PC-9 (cell line): ENCODE measurements at regions not wholly inside any gene's neighbourhood (a gene's known extent, or its start where the extent isn't known, plus 50 kb on each side); places are given as distances from the start of the nearest gene placed in this dataset.

ENCODE experiments used
- BruUV-seq: library from RNA; stranded (reverse); fragments of 400-500 nt; replicated peaks from 2 replicates; lab custom pipeline; 2021; lab: Mats Ljungman, UMichigan
- CTCF ChIA-PET: fragments of 300-600 bp; sonication (Branson Sonifier 250); formaldehyde crosslinking; loops from one replicate; lab custom pipeline; 2022; ENCODE audit warnings: antibody characterized with exemption; lab: Charles Lee
- POLR2A ChIA-PET: fragments of 300-600 bp; sonication (Branson Sonifier 250); formaldehyde crosslinking; loops from one replicate; lab custom pipeline; 2022; ENCODE audit warnings: antibody characterized with exemption; ENCODE audit not compliant: unreplicated experiment; lab: Charles Lee
- DNase-seq, 2 experiments: peaks; one replicate each; pipeline versions ENCODE4 v3.0.0 to v3.0.0-alpha.2; 2015 to 2022; ENCODE audit warnings: mixed read lengths in 1 of 2
- H2AFZ ChIP-seq: fragments of 200-600 bp; sonication (generic); 2 replicates; pipeline ENCODE4 v1.8.1; 2017; ENCODE audit warnings: antibody characterized with exemption
- H3F3A ChIP-seq: fragments of 200-600 bp; sonication (generic); 2 replicates; pipeline ENCODE4 v1.8.1; 2017; ENCODE audit warnings: antibody characterized with exemption, mild to moderate bottlenecking, low read depth; ENCODE audit not compliant: insufficient read depth
- H3K27ac ChIP-seq: fragments of 200-600 bp; sonication (generic); 2 replicates; pipeline ENCODE4 v1.6.1; 2016; ENCODE audit warnings: mixed run types
- H3K27me3 ChIP-seq: fragments of 200-600 bp; sonication (generic); 2 replicates; pipeline ENCODE4 v1.6.1; 2016; ENCODE audit warnings: low read depth, mixed run types; ENCODE audit not compliant: insufficient read depth
- H3K36me3 ChIP-seq: fragments of 200-600 bp; sonication (generic); 2 replicates; pipeline ENCODE4 v1.6.1; 2016; ENCODE audit warnings: low read depth, mixed run types
- H3K4me1 ChIP-seq: fragments of 200-600 bp; sonication (generic); replicated peaks from 2 replicates; pipeline ENCODE4 v1.6.1; 2016; ENCODE audit warnings: mixed run types; ENCODE audit not compliant: insufficient read depth
- H3K4me2 ChIP-seq: fragments of 200-600 bp; sonication (generic); 2 replicates; pipeline ENCODE4 v1.6.1; 2017; ENCODE audit warnings: mixed run types
- H3K4me3 ChIP-seq: fragments of 200-600 bp; sonication (generic); 2 replicates; pipeline ENCODE4 v1.6.1; 2016; ENCODE audit warnings: mixed run types
- H3K79me2 ChIP-seq: fragments of 200-600 bp; sonication (generic); 2 replicates; pipeline ENCODE4 v1.6.1; 2017; ENCODE audit warnings: low read depth, mixed run types
- H3K9me2 ChIP-seq: fragments of 200-600 bp; sonication (generic); 2 replicates; pipeline ENCODE4 v1.8.1; 2017; ENCODE audit warnings: mild to moderate bottlenecking; ENCODE audit not compliant: insufficient read depth
- H3K9me3 ChIP-seq: fragments of 200-600 bp; sonication (generic); 2 replicates; pipeline ENCODE4 v1.8.1; 2016; ENCODE audit warnings: low read depth; ENCODE audit not compliant: insufficient read depth
- H4K20me1 ChIP-seq: fragments of 200-600 bp; sonication (generic); 2 replicates; pipeline ENCODE4 v1.8.1; 2017; ENCODE audit not compliant: insufficient read depth
- EZH2 ChIP-seq: fragments of 200-600 bp; sonication (generic); IDR thresholded peaks from 2 replicates; pipeline ENCODE4 v1.8.0; 2017; ENCODE audit warnings: antibody characterized with exemption, low read depth
- intact Hi-C: fragments of 100-400 bp; cut with micrococcal nuclease; formaldehyde crosslinking; loops from one replicate; pipeline ENCODE4 v1.10.0; 2022; ENCODE audit not compliant: unreplicated experiment
- TF ChIP-seq, protein P1 (sequence below): fragments of 200-600 bp; sonication (generic); conservative IDR thresholded peaks from 2 replicates; pipeline ENCODE4 v1.6.1; 2017; ENCODE audit warnings: mixed run types, antibody characterized with exemption, mild to moderate bottlenecking, moderate library complexity

DNA sequence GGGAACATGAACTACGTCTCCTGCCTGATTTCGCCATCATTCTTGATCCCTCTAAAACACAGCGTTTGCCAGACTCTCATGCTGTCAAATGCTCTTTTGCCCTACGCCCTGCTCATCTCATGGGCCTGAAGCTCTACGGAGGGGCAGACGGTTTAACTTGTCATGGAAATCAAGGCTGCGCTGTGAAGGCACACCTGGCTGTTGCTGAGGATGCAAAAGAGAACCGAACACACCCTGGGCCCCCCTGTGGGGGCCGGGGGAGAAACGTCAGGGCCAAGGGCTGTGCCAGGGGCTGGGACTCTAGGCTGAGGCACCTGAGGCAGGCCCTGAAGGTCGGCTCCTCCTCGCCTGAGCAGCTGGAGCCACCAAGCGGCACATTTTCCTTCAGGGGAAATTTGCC lies 957.2 kb downstream of the BRD1 start:
- peaks cover 98% of the 10 kb centered on the region for H3K27me3 ChIP-seq
- H3K36me3 ChIP-seq = no peaks in the 10 kb centered on the region
- no TSS peak for BruUV-seq
- no peaks in the 10 kb centered on the region for H3K9me3 ChIP-seq
- TF ChIP-seq, protein P1, sequence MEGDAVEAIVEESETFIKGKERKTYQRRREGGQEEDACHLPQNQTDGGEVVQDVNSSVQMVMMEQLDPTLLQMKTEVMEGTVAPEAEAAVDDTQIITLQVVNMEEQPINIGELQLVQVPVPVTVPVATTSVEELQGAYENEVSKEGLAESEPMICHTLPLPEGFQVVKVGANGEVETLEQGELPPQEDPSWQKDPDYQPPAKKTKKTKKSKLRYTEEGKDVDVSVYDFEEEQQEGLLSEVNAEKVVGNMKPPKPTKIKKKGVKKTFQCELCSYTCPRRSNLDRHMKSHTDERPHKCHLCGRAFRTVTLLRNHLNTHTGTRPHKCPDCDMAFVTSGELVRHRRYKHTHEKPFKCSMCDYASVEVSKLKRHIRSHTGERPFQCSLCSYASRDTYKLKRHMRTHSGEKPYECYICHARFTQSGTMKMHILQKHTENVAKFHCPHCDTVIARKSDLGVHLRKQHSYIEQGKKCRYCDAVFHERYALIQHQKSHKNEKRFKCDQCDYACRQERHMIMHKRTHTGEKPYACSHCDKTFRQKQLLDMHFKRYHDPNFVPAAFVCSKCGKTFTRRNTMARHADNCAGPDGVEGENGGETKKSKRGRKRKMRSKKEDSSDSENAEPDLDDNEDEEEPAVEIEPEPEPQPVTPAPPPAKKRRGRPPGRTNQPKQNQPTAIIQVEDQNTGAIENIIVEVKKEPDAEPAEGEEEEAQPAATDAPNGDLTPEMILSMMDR = no peak
- no peak for TF ChIP-seq EZH2
- no peak overlapping the region for H3K4me3 ChIP-seq
- DNase-seq = no peak
- POLR2A ChIA-PET = no interaction called here
- H3K79me2 ChIP-seq = no peaks in the 10 kb centered on the region
- CTCF ChIA-PET = no interaction called here
- no peaks in the 10 kb centered on the region for H3K9me2 ChIP-seq
- no peak overlapping the region for H3K27ac ChIP-seq
- H2AFZ ChIP-seq = no peak overlapping the region
- no peak overlapping the region for H3K4me2 ChIP-seq
- intact Hi-C loops = no loop called here
- no peaks in the 10 kb centered on the region for H3F3A ChIP-seq
- H4K20me1 ChIP-seq = 0 out of 2 replicates have a peak, but pooled peaks cover 4% of the 10 kb centered on the region
- H3K4me1 ChIP-seq = no peaks in the 10 kb centered on the region

DNA sequence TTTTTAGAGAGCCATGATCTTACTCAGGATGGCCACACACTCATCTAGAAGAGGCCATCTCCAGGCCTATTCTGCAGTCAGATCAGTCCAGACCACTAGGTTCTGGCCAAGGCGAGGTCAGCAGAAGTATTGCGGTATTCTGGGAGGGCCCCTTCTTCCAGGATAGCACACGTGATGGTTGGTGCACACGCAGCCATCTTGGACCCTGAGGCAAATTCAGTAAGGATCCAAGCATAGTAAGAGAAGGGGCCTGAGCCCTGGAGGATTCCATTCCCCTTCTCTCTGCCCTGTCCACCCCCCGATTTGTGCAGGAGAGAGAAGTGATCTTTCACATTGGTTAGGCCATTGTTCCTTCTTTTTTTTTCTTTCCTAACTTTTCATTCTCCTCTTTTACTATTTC lies 957.9 kb downstream of the BRD1 start:
- Histone ChIP-seq H3K4me2 (no peak overlapping the region), H3K4me3 (no peak overlapping the region), H2AFZ (no peak overlapping the region), H3K9me2 (no peaks in the 10 kb centered on the region), H3K27me3 (peaks cover 98% of the 10 kb centered on the region), H3F3A (no peaks in the 10 kb centered on the region), H3K36me3 (no peaks in the 10 kb centered on the region), H3K79me2 (no peaks in the 10 kb centered on the region), H3K4me1 (no peaks in the 10 kb centered on the region), H3K27ac (no peak overlapping the region), H4K20me1 (0 out of 2 replicates have a peak, but pooled peaks cover 4% of the 10 kb centered on the region), H3K9me3 (no peaks in the 10 kb centered on the region)
- CTCF ChIA-PET = no interaction called here
- DNase-seq = no peak
- TF ChIP-seq EZH2 = no peak
- TF ChIP-seq, protein P1 = no peak
- intact Hi-C loops = no loop called here
- BruUV-seq = no TSS peak
- POLR2A ChIA-PET = no interaction called here

- no peaks in the 10 kb centered on the region for H3F3A ChIP-seq
- DNase-seq = no peak
- peaks cover 98% of the 10 kb centered on the region for H3K27me3 ChIP-seq
- no peaks in the 10 kb centered on the region for H3K9me2 ChIP-seq
- TF ChIP-seq EZH2 = no peak
- TF ChIP-seq, protein P1 = no peak
- POLR2A ChIA-PET = no interaction called here
- no peaks in the 10 kb centered on the region for H3K79me2 ChIP-seq
- 0 out of 2 replicates have a peak, but pooled peaks cover 4% of the 10 kb centered on the region for H4K20me1 ChIP-seq
- no peaks in the 10 kb centered on the region for H3K9me3 ChIP-seq
- H3K27ac ChIP-seq = no peak overlapping the region
- no peak overlapping the region for H3K4me2 ChIP-seq
- no peak overlapping the region for H2AFZ ChIP-seq
- intact Hi-C loops = no loop called here
- no peak overlapping the region for H3K4me3 ChIP-seq
- no peaks in the 10 kb centered on the region for H3K4me1 ChIP-seq
- H3K36me3 ChIP-seq = no peaks in the 10 kb centered on the region
- CTCF ChIA-PET = no interaction called here
- no TSS peak for BruUV-seq
Measured at GRCh38 chr22:48869161-48869560, 958.5 kb downstream of the BRD1 start.
